ENCODE measurements at regions not wholly inside any gene's neighbourhood (a gene's known extent, or its start where the extent isn't known, plus 50 kb on each side); places are given as distances from the start of the nearest gene placed in this dataset.

- H3K4me3 ChIP-seq (ENCODE audit: low read depth, low read length), result no peak overlapping the region
- H3K36me3 ChIP-seq, result no peaks in the 10 kb centered on the region
- no peak overlapping the region for H3K27ac ChIP-seq
- TF ChIP-seq CTCF (IDR thresholded peaks at IDR 0.05; ENCODE audit: low read depth, low read length), result no peak
- no peaks in the 10 kb centered on the region for H3K9me3 ChIP-seq (ENCODE audit: severe bottlenecking)
- DNase-seq, result no peak
- no peaks in the 10 kb centered on the region for H3K27me3 ChIP-seq (ENCODE audit: insufficient read depth, low read depth, severe bottlenecking)
These were observed 826.0 kb downstream of the RAB28 start for GRCh38 chr4:12658146-12658545.

GRCh38 chr4:12651876-12652275 is 832.3 kb downstream of the RAB28 start:
- Histone ChIP-seq H3K27ac (no peak overlapping the region), H3K27me3 (ENCODE audit: insufficient read depth, low read depth, severe bottlenecking) (no peaks in the 10 kb centered on the region), H3K36me3 (no peaks in the 10 kb centered on the region), H3K4me3 (ENCODE audit: low read depth, low read length) (no peak overlapping the region), H3K9me3 (ENCODE audit: severe bottlenecking) (peaks cover 2% of the 10 kb centered on the region)
- DNase-seq, result no peak
- no peak for TF ChIP-seq CTCF (IDR thresholded peaks at IDR 0.05; ENCODE audit: low read depth, low read length)

- Histone ChIP-seq H3K27me3 (ENCODE audit: insufficient read depth, low read depth, severe bottlenecking) (no peaks in the 10 kb centered on the region), H3K9me3 (ENCODE audit: severe bottlenecking) (peaks cover 2% of the 10 kb centered on the region), H3K27ac (no peak overlapping the region), H3K36me3 (no peaks in the 10 kb centered on the region), H3K4me3 (ENCODE audit: low read depth, low read length) (no peak overlapping the region)
- DNase-seq, result no peak
- no peak for TF ChIP-seq CTCF (IDR thresholded peaks at IDR 0.05; ENCODE audit: low read depth, low read length)
These were observed 838.4 kb downstream of the RAB28 start for GRCh38 chr4:12645732-12646131.

- H3K27me3 ChIP-seq (ENCODE audit: insufficient read depth, low read depth, severe bottlenecking), result no peaks in the 10 kb centered on the region
- H3K36me3 ChIP-seq, result no peaks in the 10 kb centered on the region
- peaks cover 2% of the 10 kb centered on the region for H3K9me3 ChIP-seq (ENCODE audit: severe bottlenecking)
- no peak overlapping the region for H3K27ac ChIP-seq
- no peak overlapping the region for H3K4me3 ChIP-seq (ENCODE audit: low read depth, low read length)
- DNase-seq, result no peak
- no peak for TF ChIP-seq CTCF (IDR thresholded peaks at IDR 0.05; ENCODE audit: low read depth, low read length)
These were observed 839.9 kb downstream of the RAB28 start for GRCh38 chr4:12644261-12644660.

- H3K4me3 ChIP-seq (ENCODE audit: low read depth, low read length), result no peak overlapping the region
- no peaks in the 10 kb centered on the region for H3K36me3 ChIP-seq
- no peak for TF ChIP-seq CTCF (IDR thresholded peaks at IDR 0.05; ENCODE audit: low read depth, low read length)
- peaks cover 8% of the 10 kb centered on the region for H3K9me3 ChIP-seq (ENCODE audit: severe bottlenecking)
- DNase-seq, result no peak
- H3K27ac ChIP-seq, result no peak overlapping the region
- no peaks in the 10 kb centered on the region for H3K27me3 ChIP-seq (ENCODE audit: insufficient read depth, low read depth, severe bottlenecking)
These were observed 847.9 kb downstream of the RAB28 start for GRCh38 chr4:12636191-12636590.

GRCh38 chr4:12635629-12636028 is 848.5 kb downstream of the RAB28 start:
- H3K27me3 ChIP-seq (ENCODE audit: insufficient read depth, low read depth, severe bottlenecking), result no peaks in the 10 kb centered on the region
- no peak for DNase-seq
- H3K36me3 ChIP-seq, result no peaks in the 10 kb centered on the region
- no peak overlapping the region for H3K4me3 ChIP-seq (ENCODE audit: low read depth, low read length)
- TF ChIP-seq CTCF (IDR thresholded peaks at IDR 0.05; ENCODE audit: low read depth, low read length), result no peak
- peaks cover 8% of the 10 kb centered on the region for H3K9me3 ChIP-seq (ENCODE audit: severe bottlenecking)
- no peak overlapping the region for H3K27ac ChIP-seq
